SK-N-MC (cell line): ENCODE measurements at regions not wholly inside any gene's neighbourhood (a gene's known extent, or its start where the extent isn't known, plus 50 kb on each side); places are given as distances from the start of the nearest gene placed in this dataset.

Source experiments
- EZH2 ChIP-seq: fragments of 200-600 bp; sonication (generic); IDR thresholded peaks from one replicate; pipeline ENCODE4 v1.6.1; 2017; ENCODE audit warnings: antibody characterized with exemption
- POLR2AphosphoS5 ChIP-seq: IDR thresholded peaks from 2 replicates; pipeline ENCODE4 v1.6.1; 2012; ENCODE audit warnings: mild to moderate bottlenecking, low read depth, low read length, borderline replicate concordance

DNA sequence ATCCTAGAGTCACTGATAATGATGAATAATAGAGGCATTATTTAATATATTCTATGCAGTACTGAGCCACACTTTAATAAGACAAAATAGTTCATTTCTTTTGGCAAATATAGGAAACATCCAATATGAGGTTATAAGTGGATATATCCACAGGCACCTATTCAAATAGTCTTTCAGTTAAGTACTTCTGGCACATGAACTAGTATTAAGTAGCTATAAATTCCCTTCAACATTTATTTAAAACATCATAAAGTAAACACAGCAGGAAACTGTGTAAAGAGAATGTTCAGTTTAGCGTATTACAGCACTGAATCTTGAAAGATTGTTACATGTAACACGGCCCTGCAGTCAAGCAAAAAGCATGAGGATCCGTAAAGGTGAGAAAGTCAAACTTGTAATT lies 463.3 kb upstream of the KLF12 start:
- TF ChIP-seq POLR2AphosphoS5 (no peak), EZH2 (no peak)
